IPS DF 6.9 (cell line): ENCODE measurements at regions not wholly inside any gene's neighbourhood (a gene's known extent, or its start where the extent isn't known, plus 50 kb on each side); places are given as distances from the start of the nearest gene placed in this dataset.

Experiments
- DNase-seq: peaks from one replicate; pipeline ENCODE4 v3.0.0-alpha.2; 2013; ENCODE audit warnings: low read depth, low spot score
- H3K27ac ChIP-seq: one replicate; pipeline ENCODE4 v1.5.1; 2013; ENCODE audit warnings: low read length, control low read depth
- H3K27me3 ChIP-seq: 2 replicates; pipeline ENCODE4 v1.6.1; 2013; ENCODE audit warnings: mild to moderate bottlenecking, low read length; ENCODE audit not compliant: control insufficient read depth, insufficient read depth
- H3K36me3 ChIP-seq: 2 replicates; pipeline ENCODE4 v1.6.1; 2013; ENCODE audit warnings: low read length; ENCODE audit not compliant: control insufficient read depth, insufficient read depth
- H3K4me1 ChIP-seq: 2 replicates; pipeline ENCODE4 v1.6.1; 2013; ENCODE audit warnings: low read length; ENCODE audit not compliant: control insufficient read depth, insufficient read depth
- H3K4me3 ChIP-seq: 2 replicates; pipeline ENCODE4 v1.5.1; 2013; ENCODE audit warnings: mild to moderate bottlenecking, low read length
- H3K9me3 ChIP-seq: 2 replicates; pipeline ENCODE4 v1.6.1; 2013; ENCODE audit warnings: low read length, inconsistent platforms; ENCODE audit not compliant: control insufficient read depth, insufficient read depth
- WGBS: extraction: QIAGEN DNeasy Blood & Tissue Kit; methylation state at CpG from one replicate; pipeline ENCODE4 v1.1.7; 2013; ENCODE audit warnings: mixed read lengths, missing lambda C conversion rate; ENCODE audit not compliant: insufficient read length, insufficient coverage; 5-methylcytosine and 5-hydroxymethylcytosine counted together

GRCh38 chr12:116474899-116475298, 84.3 kb upstream of the MAP1LC3B2 start:
- Histone ChIP-seq H3K27ac (no peak overlapping the region), H3K4me1 (no peaks in the 10 kb centered on the region), H3K4me3 (no peak overlapping the region), H3K9me3 (no peaks in the 10 kb centered on the region), H3K27me3 (no peaks in the 10 kb centered on the region), H3K36me3 (no peaks in the 10 kb centered on the region)
- DNase-seq: no peak
- no CpG with 5 or more reads among the region's 4 CpGs for WGBS

- Histone ChIP-seq H3K4me1 (no peaks in the 10 kb centered on the region), H3K27me3 (no peaks in the 10 kb centered on the region), H3K27ac (no peak overlapping the region), H3K4me3 (no peak overlapping the region), H3K36me3 (no peaks in the 10 kb centered on the region), H3K9me3 (no peaks in the 10 kb centered on the region)
- DNase-seq: no peak
- no CpG with 5 or more reads among the region's 7 CpGs for WGBS
Observed at GRCh38 chr12:116476227-116476822, 82.9 kb upstream of the MAP1LC3B2 start.

DNA sequence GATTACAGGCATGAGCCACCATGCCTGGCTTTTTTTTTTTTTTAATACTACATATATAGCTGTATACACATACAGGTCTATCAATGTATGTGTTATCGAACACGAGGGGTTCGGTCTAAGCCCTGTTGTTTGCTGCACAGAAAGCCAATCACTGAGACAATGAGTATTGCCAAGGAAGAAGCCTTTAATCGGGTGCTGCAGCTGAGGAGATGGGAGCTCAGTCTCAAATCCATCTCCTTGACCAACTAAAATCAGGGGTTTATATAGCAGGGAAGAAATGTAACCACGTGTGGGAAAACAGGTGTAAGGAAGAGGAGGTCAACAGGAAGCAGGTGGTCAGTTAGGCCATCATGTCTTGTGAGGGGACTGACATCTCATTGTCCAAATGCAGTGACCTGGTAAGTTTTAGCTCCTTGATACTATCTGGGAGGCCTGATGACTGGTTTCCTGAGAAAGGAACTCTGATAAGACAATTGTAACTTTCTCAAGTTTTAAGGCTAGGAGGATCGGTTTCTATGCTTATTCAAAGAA, 80.9 kb upstream of the MAP1LC3B2 start:
- Histone ChIP-seq H3K27me3 (no peaks in the 10 kb centered on the region), H3K4me3 (no peak overlapping the region), H3K4me1 (no peaks in the 10 kb centered on the region), H3K27ac (no peak overlapping the region), H3K9me3 (no peaks in the 10 kb centered on the region), H3K36me3 (no peaks in the 10 kb centered on the region)
- WGBS: no CpG with 5 or more reads among the region's 6 CpGs
- no peak for DNase-seq

GRCh38 chr12:116480210-116480810, 78.9 kb upstream of the MAP1LC3B2 start:
- no CpG with 5 or more reads among the region's 3 CpGs for WGBS
- Histone ChIP-seq H3K27ac (no peak overlapping the region), H3K36me3 (no peaks in the 10 kb centered on the region), H3K4me3 (no peak overlapping the region), H3K27me3 (no peaks in the 10 kb centered on the region), H3K9me3 (no peaks in the 10 kb centered on the region), H3K4me1 (no peaks in the 10 kb centered on the region)
- DNase-seq: no peak

GRCh38 chr12:116481726-116482125, 77.5 kb upstream of the MAP1LC3B2 start:
- DNase-seq: no peak
- Histone ChIP-seq H3K36me3 (no peaks in the 10 kb centered on the region), H3K9me3 (no peaks in the 10 kb centered on the region), H3K4me1 (no peaks in the 10 kb centered on the region), H3K4me3 (no peak overlapping the region), H3K27ac (no peak overlapping the region), H3K27me3 (no peaks in the 10 kb centered on the region)
- no CpG with 5 or more reads among the region's 9 CpGs for WGBS

GRCh38 chr12:116482179-116482578, 77.0 kb upstream of the MAP1LC3B2 start:
- Histone ChIP-seq H3K4me1 (no peaks in the 10 kb centered on the region), H3K27ac (no peak overlapping the region), H3K27me3 (no peaks in the 10 kb centered on the region), H3K9me3 (no peaks in the 10 kb centered on the region), H3K36me3 (no peaks in the 10 kb centered on the region), H3K4me3 (no peak overlapping the region; the same call in 1 of the 2 replicates)
- no peak for DNase-seq
- no CpG with 5 or more reads among the region's 20 CpGs for WGBS

- Histone ChIP-seq H3K27ac (no peak overlapping the region), H3K4me1 (no peaks in the 10 kb centered on the region), H3K9me3 (no peaks in the 10 kb centered on the region), H3K27me3 (no peaks in the 10 kb centered on the region), H3K36me3 (no peaks in the 10 kb centered on the region), H3K4me3 (no peak overlapping the region)
- no CpG with 5 or more reads among the region's 6 CpGs for WGBS
- DNase-seq: no peak
Observed at GRCh38 chr12:116482859-116483258, 76.3 kb upstream of the MAP1LC3B2 start.

GRCh38 chr12:116483959-116484750, 75.0 kb upstream of the MAP1LC3B2 start:
- Histone ChIP-seq H3K27me3 (no peaks in the 10 kb centered on the region), H3K4me3 (no peak overlapping the region), H3K9me3 (no peaks in the 10 kb centered on the region), H3K36me3 (no peaks in the 10 kb centered on the region), H3K4me1 (no peaks in the 10 kb centered on the region), H3K27ac (no peak overlapping the region)
- WGBS: 100% methylated on average over 3 of the region's 19 CpGs
- DNase-seq: no peak

DNA sequence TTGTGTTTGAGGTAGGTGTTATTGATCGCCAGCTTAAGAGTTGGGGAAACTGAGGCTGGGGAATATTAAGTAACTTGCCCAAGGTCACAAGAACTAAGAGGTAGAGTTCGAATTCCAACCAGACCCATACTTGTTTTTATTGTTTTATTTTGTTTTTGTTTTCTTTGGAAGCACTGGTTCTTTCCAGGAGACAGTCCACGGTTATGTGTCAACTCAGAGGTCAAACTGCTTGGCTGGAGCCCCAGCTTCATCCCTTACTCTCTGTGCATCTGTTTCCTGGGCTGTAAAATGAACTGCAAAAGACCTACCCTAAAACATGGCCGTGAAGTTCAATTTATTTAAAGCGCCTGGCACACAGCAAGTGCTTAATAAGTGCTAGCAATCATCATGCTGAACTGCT, 74.4 kb upstream of the MAP1LC3B2 start:
- WGBS: no CpG with 5 or more reads among the region's 5 CpGs
- no peaks in the 10 kb centered on the region for H3K27me3 ChIP-seq
- no peaks in the 10 kb centered on the region for H3K4me1 ChIP-seq
- DNase-seq: no peak
- H3K27ac ChIP-seq: no peak overlapping the region
- no peak overlapping the region for H3K4me3 ChIP-seq
- H3K36me3 ChIP-seq: no peaks in the 10 kb centered on the region
- H3K9me3 ChIP-seq: no peaks in the 10 kb centered on the region

- H3K27ac ChIP-seq: no peak overlapping the region
- no CpG with 5 or more reads among the region's 3 CpGs for WGBS
- no peak overlapping the region for H3K4me3 ChIP-seq
- no peak for DNase-seq
- H3K4me1 ChIP-seq: no peaks in the 10 kb centered on the region
- no peaks in the 10 kb centered on the region for H3K36me3 ChIP-seq
- no peaks in the 10 kb centered on the region for H3K9me3 ChIP-seq
- no peaks in the 10 kb centered on the region for H3K27me3 ChIP-seq
Observed at GRCh38 chr12:116489116-116489515, 70.1 kb upstream of the MAP1LC3B2 start.
